Astrocyte (in vitro differentiated cells and primary cell): ENCODE measurements at regions not wholly inside any gene's neighbourhood (a gene's known extent, or its start where the extent isn't known, plus 50 kb on each side); places are given as distances from the start of the nearest gene placed in this dataset.

Experiments used
- DNase-seq: peaks from one replicate; pipeline ENCODE4 v3.0.0-alpha.2; 2010; ENCODE audit warnings: low read depth
- FAIRE-seq: peaks from 2 replicates; lab custom pipeline; 2011; peaks lifted over from hg19 to GRCh38; lab: Jason Lieb, UNC
- H2AFZ ChIP-seq: 2 replicates; pipeline ENCODE4 v1.6.0; 2012; ENCODE audit warnings: low read depth, low read length, inconsistent platforms
- H3K27ac ChIP-seq: 2 replicates; pipeline ENCODE4 v1.5.1; 2011; ENCODE audit warnings: low read depth, low read length, inconsistent platforms
- H3K27me3 ChIP-seq: 2 replicates; pipeline ENCODE4 v1.6.0; 2011; ENCODE audit warnings: low read length, inconsistent platforms; ENCODE audit not compliant: insufficient read depth
- H3K36me3 ChIP-seq: 2 replicates; pipeline ENCODE4 v1.5.1; 2011; ENCODE audit warnings: low read length, inconsistent platforms; ENCODE audit not compliant: insufficient read depth
- H3K4me1 ChIP-seq: 2 replicates; pipeline ENCODE4 v1.5.1; 2011; ENCODE audit warnings: low read length, inconsistent platforms; ENCODE audit not compliant: insufficient read depth
- H3K4me2 ChIP-seq: 2 replicates; pipeline ENCODE4 v1.6.0; 2012; ENCODE audit warnings: low read length, inconsistent platforms
- H3K4me3 ChIP-seq: 2 replicates; pipeline ENCODE4 v1.5.1; 2011; ENCODE audit warnings: low read depth, mild to moderate bottlenecking, low read length, inconsistent platforms; ENCODE audit not compliant: insufficient read depth
- H3K79me2 ChIP-seq: 2 replicates; pipeline ENCODE4 v1.6.0; 2012; ENCODE audit warnings: mild to moderate bottlenecking, low read length, inconsistent platforms; ENCODE audit not compliant: insufficient read depth
- H3K9ac ChIP-seq: 2 replicates; pipeline ENCODE4 v1.6.0; 2012; ENCODE audit warnings: mild to moderate bottlenecking, low read length, inconsistent platforms
- H3K9me3 ChIP-seq: 2 replicates; pipeline ENCODE4 v1.5.1; 2012; ENCODE audit warnings: low read depth, mild to moderate bottlenecking, low read length, inconsistent platforms; ENCODE audit not compliant: insufficient read depth
- H4K20me1 ChIP-seq: 2 replicates; pipeline ENCODE4 v1.6.0; 2012; ENCODE audit warnings: low read length, inconsistent platforms; ENCODE audit not compliant: insufficient read depth
- H3K27ac Mint-ChIP-seq: one replicate; pipeline ENCODE4 v1.8.0; 2021; ENCODE audit warnings: mild to moderate bottlenecking, mixed read lengths; ENCODE audit not compliant: unreplicated experiment
- H3K27me3 Mint-ChIP-seq: one replicate; pipeline ENCODE4 v1.8.0; 2021; ENCODE audit warnings: low read depth, mixed read lengths; ENCODE audit not compliant: unreplicated experiment
- H3K36me3 Mint-ChIP-seq: one replicate; pipeline ENCODE4 v1.8.0; 2021; ENCODE audit warnings: low read depth, mixed read lengths; ENCODE audit not compliant: unreplicated experiment
- H3K4me1 Mint-ChIP-seq: one replicate; pipeline ENCODE4 v1.8.0; 2021; ENCODE audit warnings: low read depth, mixed read lengths; ENCODE audit not compliant: unreplicated experiment
- H3K4me3 Mint-ChIP-seq: one replicate; pipeline ENCODE4 v1.8.0; 2021; ENCODE audit warnings: mild to moderate bottlenecking, moderate library complexity, mixed read lengths; ENCODE audit not compliant: unreplicated experiment
- H3K9me3 Mint-ChIP-seq: one replicate; pipeline ENCODE4 v1.8.0; 2021; ENCODE audit warnings: mild to moderate bottlenecking, mixed read lengths; ENCODE audit not compliant: unreplicated experiment
- EZH2 ChIP-seq: IDR thresholded peaks from 2 replicates; pipeline ENCODE4 v1.6.1; 2012; ENCODE audit warnings: mild to moderate bottlenecking, low read length, inconsistent platforms; ENCODE audit not compliant: insufficient read depth
- TF ChIP-seq, protein P1 (sequence below): IDR thresholded peaks from 2 replicates; pipeline ENCODE4 v1.5.1; 2011; ENCODE audit warnings: low read depth, mild to moderate bottlenecking, inconsistent platforms, low read length, moderate library complexity; ENCODE audit not compliant: insufficient read depth

DNA sequence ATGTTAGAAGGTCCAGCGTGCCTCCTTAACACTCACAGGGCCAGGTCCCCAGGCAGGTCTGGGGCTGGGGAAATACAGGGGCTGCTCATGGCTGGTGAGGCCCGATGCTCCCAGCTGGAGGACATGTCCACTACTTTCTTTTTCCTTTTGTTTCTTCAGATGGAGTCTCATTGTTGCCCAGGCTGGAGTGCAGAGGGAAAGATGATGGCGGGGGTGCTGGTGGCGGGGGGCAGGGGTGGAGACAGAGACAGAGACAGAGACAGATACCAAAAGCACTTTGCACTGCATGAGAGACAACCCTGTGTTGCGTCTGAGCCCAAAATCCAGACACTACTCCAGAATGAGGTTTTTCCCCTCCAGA is 211.0 kb downstream of the SH3BP4 start:
- H3K4me2 ChIP-seq = no peak overlapping the region
- H3K9ac ChIP-seq = no peak overlapping the region
- peaks cover 8% of the 10 kb centered on the region for H3K27me3 ChIP-seq
- H3K36me3 ChIP-seq = no peaks in the 10 kb centered on the region
- H3K27ac Mint-ChIP-seq = no peak overlapping the region
- no peak overlapping the region for H3K4me3 Mint-ChIP-seq
- H3K36me3 Mint-ChIP-seq = no peaks in the 10 kb centered on the region
- H3K9me3 Mint-ChIP-seq = peaks cover 11% of the 10 kb centered on the region
- H3K27ac ChIP-seq = no peak overlapping the region
- H2AFZ ChIP-seq = no peak overlapping the region
- no peaks in the 10 kb centered on the region for H3K79me2 ChIP-seq
- peaks cover 6% of the 10 kb centered on the region for H3K9me3 ChIP-seq
- no peaks in the 10 kb centered on the region for H4K20me1 ChIP-seq
- H3K4me1 Mint-ChIP-seq = no peaks in the 10 kb centered on the region
- DNase-seq (no peak), FAIRE-seq (no peak)
- no peak overlapping the region for H3K4me3 ChIP-seq
- TF ChIP-seq, protein P1, sequence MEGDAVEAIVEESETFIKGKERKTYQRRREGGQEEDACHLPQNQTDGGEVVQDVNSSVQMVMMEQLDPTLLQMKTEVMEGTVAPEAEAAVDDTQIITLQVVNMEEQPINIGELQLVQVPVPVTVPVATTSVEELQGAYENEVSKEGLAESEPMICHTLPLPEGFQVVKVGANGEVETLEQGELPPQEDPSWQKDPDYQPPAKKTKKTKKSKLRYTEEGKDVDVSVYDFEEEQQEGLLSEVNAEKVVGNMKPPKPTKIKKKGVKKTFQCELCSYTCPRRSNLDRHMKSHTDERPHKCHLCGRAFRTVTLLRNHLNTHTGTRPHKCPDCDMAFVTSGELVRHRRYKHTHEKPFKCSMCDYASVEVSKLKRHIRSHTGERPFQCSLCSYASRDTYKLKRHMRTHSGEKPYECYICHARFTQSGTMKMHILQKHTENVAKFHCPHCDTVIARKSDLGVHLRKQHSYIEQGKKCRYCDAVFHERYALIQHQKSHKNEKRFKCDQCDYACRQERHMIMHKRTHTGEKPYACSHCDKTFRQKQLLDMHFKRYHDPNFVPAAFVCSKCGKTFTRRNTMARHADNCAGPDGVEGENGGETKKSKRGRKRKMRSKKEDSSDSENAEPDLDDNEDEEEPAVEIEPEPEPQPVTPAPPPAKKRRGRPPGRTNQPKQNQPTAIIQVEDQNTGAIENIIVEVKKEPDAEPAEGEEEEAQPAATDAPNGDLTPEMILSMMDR = no peak
- H3K4me1 ChIP-seq = no peaks in the 10 kb centered on the region
- peaks cover 21% of the 10 kb centered on the region for H3K27me3 Mint-ChIP-seq

DNA sequence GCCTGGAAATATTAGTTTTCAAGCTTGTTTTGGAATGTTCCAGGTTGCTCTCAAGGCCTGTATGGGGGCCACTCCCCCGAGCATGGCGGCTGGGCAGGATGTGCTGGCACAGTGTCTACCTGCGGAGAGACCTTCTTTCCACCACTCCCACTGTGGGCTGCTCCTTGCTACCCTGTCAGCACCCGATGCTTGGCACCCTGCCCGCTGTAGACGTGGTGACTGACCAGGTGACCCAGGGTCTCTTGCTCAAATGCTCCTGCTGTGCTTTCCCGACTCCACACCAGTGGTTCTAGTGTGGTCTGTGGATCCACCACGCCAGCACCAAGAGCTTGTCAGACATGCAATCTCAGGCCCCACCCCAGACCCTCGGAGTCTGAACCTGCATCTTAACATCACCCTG is 213.3 kb downstream of the SH3BP4 start:
- Mint-ChIP-seq H3K27me3 (peaks cover 15% of the 10 kb centered on the region), H3K27ac (no peak overlapping the region), H3K36me3 (no peaks in the 10 kb centered on the region), H3K4me1 (peaks cover 10% of the 10 kb centered on the region), H3K4me3 (no peak overlapping the region), H3K9me3 (peaks cover 10% of the 10 kb centered on the region)
- Histone ChIP-seq H4K20me1 (no peaks in the 10 kb centered on the region), H3K9me3 (peaks cover 3% of the 10 kb centered on the region), H3K4me2 (no peak overlapping the region), H3K79me2 (no peaks in the 10 kb centered on the region), H3K27me3 (peaks cover 4% of the 10 kb centered on the region), H2AFZ (no peak overlapping the region), H3K27ac (no peak overlapping the region), H3K36me3 (no peaks in the 10 kb centered on the region), H3K4me3 (no peak overlapping the region), H3K4me1 (no peaks in the 10 kb centered on the region), H3K9ac (no peak overlapping the region)
- TF ChIP-seq, protein P1 = no peak
- TF ChIP-seq EZH2 = no peak
- FAIRE-seq (no peak), DNase-seq (no peak)

DNA sequence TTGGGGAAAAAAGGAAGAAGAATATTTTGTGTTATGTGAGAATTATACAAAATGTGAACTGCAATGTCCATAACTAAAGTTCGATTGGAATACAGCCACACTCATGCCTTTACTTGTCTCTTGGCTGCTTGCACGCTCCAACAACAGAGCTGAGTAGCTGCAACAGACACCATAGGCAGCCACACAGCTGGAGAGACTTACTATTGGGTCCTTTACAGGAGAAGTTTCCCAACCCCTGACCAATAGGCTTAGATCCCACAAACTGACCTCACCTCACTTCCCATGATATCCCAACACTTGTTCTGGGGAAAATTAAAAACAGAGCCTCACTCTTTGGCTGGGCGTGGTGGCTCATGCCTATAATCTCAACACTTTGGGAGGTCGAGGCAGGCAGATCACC is 213.8 kb downstream of the SH3BP4 start:
- no peak for FAIRE-seq
- peaks cover 15% of the 10 kb centered on the region for H3K4me1 Mint-ChIP-seq
- no peaks in the 10 kb centered on the region for H3K36me3 ChIP-seq

More for the DNA sequence above, 213.8 kb downstream of the SH3BP4 start:
- H3K27me3 ChIP-seq = peaks cover 4% of the 10 kb centered on the region
- H3K9me3 Mint-ChIP-seq = peaks cover 6% of the 10 kb centered on the region
- H3K27me3 Mint-ChIP-seq = peaks cover 15% of the 10 kb centered on the region
- no peaks in the 10 kb centered on the region for H3K79me2 ChIP-seq
- no peaks in the 10 kb centered on the region for H4K20me1 ChIP-seq
- H2AFZ ChIP-seq = no peak overlapping the region
- no peak overlapping the region for H3K4me2 ChIP-seq
- no peak overlapping the region for H3K27ac Mint-ChIP-seq
- H3K4me3 Mint-ChIP-seq = no peak overlapping the region
- no peak overlapping the region for H3K4me3 ChIP-seq
- no peaks in the 10 kb centered on the region for H3K36me3 Mint-ChIP-seq
- peaks cover 4% of the 10 kb centered on the region for H3K4me1 ChIP-seq
- no peak for TF ChIP-seq EZH2
- TF ChIP-seq, protein P1 = no peak
- H3K9ac ChIP-seq = no peak overlapping the region
- no peak for DNase-seq
- peaks cover 3% of the 10 kb centered on the region for H3K9me3 ChIP-seq
- no peak overlapping the region for H3K27ac ChIP-seq
